ENCODE measurements at regions not wholly inside any gene's neighbourhood (a gene's known extent, or its start where the extent isn't known, plus 50 kb on each side); places are given as distances from the start of the nearest gene placed in this dataset.
"Not testable (repeated sequence)": the region's sequence is repeated elsewhere in the genome, so short reads cannot be mapped to it uniquely, and the experiment has no call there.

GRCh38 chr5:167105941-167106340 is 1185.5 kb upstream of the WWC1 start:
- H4K20me1 ChIP-seq (ENCODE audit: insufficient read depth, low read length), result no peaks in the 10 kb centered on the region
- H3K9ac ChIP-seq (ENCODE audit: insufficient read depth, low read length, poor library complexity, severe bottlenecking), result no peak overlapping the region
- Mint-ChIP-seq H3K9me3 (peaks cover 0 to 11% (median 5%) of the 10 kb centered on the region in 7 donors), H3K4me1 (no peaks in the 10 kb centered on the region), H3K27me3 (ENCODE audit: low read depth in 3 of 3) (peaks cover 0 to 2% (median 0%) of the 10 kb centered on the region in 3 donors), H3K36me3 (no peaks in the 10 kb centered on the region), H3K4me3 (no peak overlapping the region), H3K27ac (no peak overlapping the region)
- H3K9me3 ChIP-seq (replicated peaks in 1 of 2; ENCODE audit: control insufficient read depth in 1 of 2, insufficient read depth in 1 of 2, low read length in 2 of 2), result peaks cover 0 to 5% of the 10 kb centered on the region in 2 donors
- no peak overlapping the region for H3K4me3 ChIP-seq (replicated peaks in 1 of 3; ENCODE audit: low read depth in 2 of 3, low read length in 3 of 3)
- intact Hi-C loops (cut with micrococcal nuclease), result no loop called here
- no peaks in the 10 kb centered on the region for H3K79me2 ChIP-seq (ENCODE audit: insufficient read depth, low read length)
- H3K27me3 ChIP-seq (ENCODE audit: control insufficient read depth in 2 of 2, insufficient read depth in 2 of 2, low read length in 2 of 2), result no peaks in the 10 kb centered on the region
- DNase-seq, result no peak
- no peak overlapping the region for H3K4me2 ChIP-seq (replicated peaks; ENCODE audit: extremely low read depth, low read length, poor library complexity, severe bottlenecking)
- H2AFZ ChIP-seq (ENCODE audit: insufficient read depth, low read depth, low read length, poor library complexity, severe bottlenecking), result no peak overlapping the region
- H3K36me3 ChIP-seq (replicated peaks in 1 of 2; ENCODE audit: control insufficient read depth in 1 of 2, insufficient read depth in 2 of 2, low read length in 2 of 2), result no peaks in the 10 kb centered on the region
- no peak overlapping the region for H3K27ac ChIP-seq (ENCODE audit: low read depth in 1 of 2, low read length in 2 of 2)
- no CpG with 5 or more reads among the region's 2 CpGs for WGBS (ENCODE audit: insufficient coverage)
- no peak for TF ChIP-seq CTCF (IDR thresholded peaks at IDR 0.05)
- no peaks in the 10 kb centered on the region for H3K4me1 ChIP-seq (ENCODE audit: control insufficient read depth in 1 of 2, insufficient read depth in 2 of 2, low read length in 2 of 2)

- peaks cover 0 to 10% (median 5%) of the 10 kb centered on the region in 7 donors for H3K9me3 Mint-ChIP-seq
- Histone ChIP-seq H4K20me1 (ENCODE audit: insufficient read depth, low read length) (no peaks in the 10 kb centered on the region), H2AFZ (ENCODE audit: insufficient read depth, low read depth, low read length, poor library complexity, severe bottlenecking) (no peak overlapping the region), H3K4me3 (replicated peaks in 1 of 3; ENCODE audit: low read depth in 2 of 3, low read length in 3 of 3) (no peak overlapping the region), H3K4me1 (ENCODE audit: control insufficient read depth in 1 of 2, insufficient read depth in 2 of 2, low read length in 2 of 2) (no peaks in the 10 kb centered on the region), H3K27me3 (ENCODE audit: control insufficient read depth in 2 of 2, insufficient read depth in 2 of 2, low read length in 2 of 2) (no peaks in the 10 kb centered on the region), H3K79me2 (ENCODE audit: insufficient read depth, low read length) (no peaks in the 10 kb centered on the region), H3K36me3 (replicated peaks in 1 of 2; ENCODE audit: control insufficient read depth in 1 of 2, insufficient read depth in 2 of 2, low read length in 2 of 2) (no peaks in the 10 kb centered on the region), H3K27ac (ENCODE audit: low read depth in 1 of 2, low read length in 2 of 2) (no peak overlapping the region), H3K9me3 (replicated peaks in 1 of 2; ENCODE audit: control insufficient read depth in 1 of 2, insufficient read depth in 1 of 2, low read length in 2 of 2) (peaks cover 0 to 1% of the 10 kb centered on the region in 2 donors), H3K9ac (ENCODE audit: insufficient read depth, low read length, poor library complexity, severe bottlenecking) (no peak overlapping the region), H3K4me2 (replicated peaks; ENCODE audit: extremely low read depth, low read length, poor library complexity, severe bottlenecking) (no peak overlapping the region)
- no peaks in the 10 kb centered on the region for H3K36me3 Mint-ChIP-seq
- no peak for TF ChIP-seq CTCF (IDR thresholded peaks at IDR 0.05)
- H3K27ac Mint-ChIP-seq, result no peak overlapping the region
- no peaks in the 10 kb centered on the region for H3K4me1 Mint-ChIP-seq
- intact Hi-C loops (cut with micrococcal nuclease), result no loop called here
- H3K27me3 Mint-ChIP-seq (ENCODE audit: low read depth in 3 of 3), result peaks cover 0 to 2% (median 0%) of the 10 kb centered on the region in 3 donors
- no peak for DNase-seq
- no peak overlapping the region for H3K4me3 Mint-ChIP-seq
- WGBS (ENCODE audit: insufficient coverage), result 71% methylated on average over 2 of the region's 4 CpGs
Observed at GRCh38 chr5:167107684-167108083, 1183.8 kb upstream of the WWC1 start.

- H3K4me3 Mint-ChIP-seq; H3K9me3 ChIP-seq (replicated peaks in 1 of 2; ENCODE audit: control insufficient read depth in 1 of 2, insufficient read depth in 1 of 2, low read length in 2 of 2); H3K36me3 ChIP-seq (replicated peaks in 1 of 2; ENCODE audit: control insufficient read depth in 1 of 2, insufficient read depth in 2 of 2, low read length in 2 of 2); H3K27ac Mint-ChIP-seq; H3K4me2 ChIP-seq (replicated peaks; ENCODE audit: extremely low read depth, low read length, poor library complexity, severe bottlenecking); H3K79me2 ChIP-seq (ENCODE audit: insufficient read depth, low read length); H3K36me3 Mint-ChIP-seq; H3K27me3 ChIP-seq (ENCODE audit: control insufficient read depth in 2 of 2, insufficient read depth in 2 of 2, low read length in 2 of 2); H3K4me1 Mint-ChIP-seq; H3K4me1 ChIP-seq (ENCODE audit: control insufficient read depth in 1 of 2, insufficient read depth in 2 of 2, low read length in 2 of 2); H4K20me1 ChIP-seq (ENCODE audit: insufficient read depth, low read length); DNase-seq; H3K9ac ChIP-seq (ENCODE audit: insufficient read depth, low read length, poor library complexity, severe bottlenecking); H3K4me3 ChIP-seq (replicated peaks in 1 of 3; ENCODE audit: low read depth in 2 of 3, low read length in 3 of 3); H3K27ac ChIP-seq (ENCODE audit: low read depth in 1 of 2, low read length in 2 of 2); intact Hi-C loops (cut with micrococcal nuclease); H2AFZ ChIP-seq (ENCODE audit: insufficient read depth, low read depth, low read length, poor library complexity, severe bottlenecking); H3K27me3 Mint-ChIP-seq (ENCODE audit: low read depth in 3 of 3): not testable (repeated sequence)
- H3K9me3 Mint-ChIP-seq, result peaks cover 0 to 10% (median 7%) of the 10 kb centered on the region in 7 donors
- 91% methylated on average over 8 of the region's 9 CpGs for WGBS (ENCODE audit: insufficient coverage)
Observed at GRCh38 chr5:167108266-167108665, 1183.2 kb upstream of the WWC1 start.

All from CD14-positive monocyte (primary cell).